Mucosa of rectum (tissue), 2 donors: ENCODE measurements at regions not wholly inside any gene's neighbourhood (a gene's known extent, or its start where the extent isn't known, plus 50 kb on each side); places are given as distances from the start of the nearest gene placed in this dataset.

Experiments
- H3K27ac ChIP-seq, 2 donors: one replicate each; pipeline ENCODE4 v1.7.0; 2013; ENCODE audit warnings: inconsistent platforms in 2 of 2, low read depth in 2 of 2, low read length in 2 of 2
- H3K27me3 ChIP-seq, 2 donors: one replicate each; pipeline ENCODE4 v1.7.0; 2013; ENCODE audit warnings: low read length in 2 of 2; ENCODE audit not compliant: control insufficient read depth in 2 of 2, insufficient read depth in 2 of 2
- H3K36me3 ChIP-seq, 2 donors: one replicate each; pipeline ENCODE4 v1.7.0; 2013; ENCODE audit warnings: low read length in 2 of 2; ENCODE audit not compliant: control insufficient read depth in 2 of 2, insufficient read depth in 2 of 2
- H3K4me1 ChIP-seq, 2 donors: one replicate each; pipeline ENCODE4 v1.7.0; 2013; ENCODE audit warnings: low read length in 2 of 2, mild to moderate bottlenecking in 1 of 2; ENCODE audit not compliant: control insufficient read depth in 2 of 2, insufficient read depth in 2 of 2
- H3K4me3 ChIP-seq, 2 donors: one replicate each; pipeline ENCODE4 v1.7.0; 2013; ENCODE audit warnings: low read length in 2 of 2
- H3K9ac ChIP-seq, 2 donors: one replicate each; pipeline ENCODE4 v1.7.0; 2013; ENCODE audit warnings: low read length in 2 of 2, low read depth in 1 of 2, mild to moderate bottlenecking in 1 of 2
- H3K9me3 ChIP-seq, 2 donors: one replicate each; pipeline ENCODE4 v1.7.0; 2013; ENCODE audit warnings: low read length in 2 of 2; ENCODE audit not compliant: control insufficient read depth in 2 of 2
- donor health status: healthy.
- donor health status: Normal muscosa, but diverticular disease.

DNA sequence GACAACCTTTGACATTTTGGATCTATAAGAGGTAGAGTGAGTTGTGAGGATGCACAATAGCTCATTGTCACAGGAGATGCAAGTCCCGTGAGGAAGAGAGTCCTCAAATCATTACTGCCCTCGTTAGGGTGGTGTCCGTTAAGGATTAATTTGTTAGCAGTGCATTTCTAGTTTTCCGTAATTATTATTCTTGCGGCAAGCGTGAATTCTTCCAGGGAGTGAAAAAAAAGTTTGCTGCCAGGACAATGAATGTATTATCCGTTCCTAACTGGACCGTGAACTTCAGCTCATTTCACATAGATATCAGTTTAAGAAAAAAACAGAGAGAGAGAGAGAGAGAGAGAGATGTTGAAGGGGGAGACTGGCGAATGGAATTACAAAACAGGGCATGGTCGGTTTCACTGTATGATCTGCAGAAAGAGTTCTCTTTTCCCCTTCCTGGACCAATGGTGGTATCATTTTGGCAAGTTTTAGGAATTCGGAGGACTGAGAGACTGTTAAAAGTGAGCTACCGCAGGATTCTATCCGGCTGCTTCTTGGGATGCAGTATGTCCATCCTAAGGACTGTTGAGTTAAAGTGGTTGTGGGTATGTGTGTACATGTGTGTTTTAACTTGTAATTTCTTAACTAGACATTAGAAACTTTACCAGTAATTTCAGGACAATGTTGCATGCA, 216.0 kb upstream of the NFIA start:
- Histone ChIP-seq H3K27ac (peak overlapping the region in 1 of 2 donors; percentile 4), H3K36me3 (no peaks in the 10 kb centered on the region), H3K4me1 (peaks cover 0 to 8% of the 10 kb centered on the region in 2 donors), H3K27me3 (no peaks in the 10 kb centered on the region), H3K9me3 (no peaks in the 10 kb centered on the region), H3K4me3 (no peak overlapping the region), H3K9ac (peak overlapping the region in 1 of 2 donors; percentile 18)

DNA sequence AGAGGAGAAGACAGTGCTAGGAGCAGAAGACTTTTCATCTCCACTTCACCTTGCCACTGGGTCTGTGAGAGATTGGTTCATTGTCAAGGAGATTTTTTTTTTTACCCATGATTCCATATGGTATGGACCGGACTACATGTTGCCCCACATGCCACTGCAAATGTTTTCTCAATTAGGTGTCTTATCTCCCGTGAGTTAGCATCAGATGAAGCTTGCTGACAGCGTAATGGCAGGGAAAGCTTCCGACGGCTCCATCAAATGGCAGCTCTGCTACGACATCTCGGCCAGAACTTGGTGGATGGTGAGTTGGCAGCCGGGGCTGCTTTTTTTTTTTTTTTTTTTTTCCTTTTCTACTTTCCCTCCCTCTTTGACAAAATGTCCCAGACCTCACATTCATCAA, 217.2 kb upstream of the NFIA start:
- H3K27me3 ChIP-seq = no peaks in the 10 kb centered on the region
- peaks cover 0 to 8% of the 10 kb centered on the region in 2 donors for H3K4me1 ChIP-seq
- H3K9me3 ChIP-seq = no peaks in the 10 kb centered on the region
- no peaks in the 10 kb centered on the region for H3K36me3 ChIP-seq
- no peak overlapping the region for H3K9ac ChIP-seq
- no peak overlapping the region for H3K4me3 ChIP-seq
- H3K27ac ChIP-seq = no peak overlapping the region

DNA sequence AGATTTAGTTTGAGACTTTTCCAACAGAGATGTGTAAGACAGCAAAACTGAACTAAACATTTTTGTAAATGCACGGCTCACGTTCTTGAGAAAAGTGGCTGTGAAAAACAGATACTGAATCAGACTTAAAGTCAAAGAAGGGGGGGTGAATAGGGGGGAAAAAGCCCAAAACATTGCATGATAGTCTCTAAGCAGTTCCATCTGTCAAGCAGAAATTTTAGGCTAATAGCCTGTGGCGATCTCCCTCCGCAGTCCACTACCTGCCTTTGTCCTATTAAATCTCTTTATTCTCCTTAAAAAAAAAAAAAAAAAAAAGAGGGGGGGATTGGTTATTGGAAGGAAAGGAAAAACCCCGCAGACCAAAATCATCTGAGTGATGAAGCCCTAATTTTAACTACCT, 217.6 kb upstream of the NFIA start:
- H3K9ac ChIP-seq = no peak overlapping the region
- H3K36me3 ChIP-seq = no peaks in the 10 kb centered on the region
- peaks cover 0 to 8% of the 10 kb centered on the region in 2 donors for H3K4me1 ChIP-seq
- no peaks in the 10 kb centered on the region for H3K9me3 ChIP-seq
- no peak overlapping the region for H3K4me3 ChIP-seq
- no peak overlapping the region for H3K27ac ChIP-seq
- H3K27me3 ChIP-seq = no peaks in the 10 kb centered on the region

DNA sequence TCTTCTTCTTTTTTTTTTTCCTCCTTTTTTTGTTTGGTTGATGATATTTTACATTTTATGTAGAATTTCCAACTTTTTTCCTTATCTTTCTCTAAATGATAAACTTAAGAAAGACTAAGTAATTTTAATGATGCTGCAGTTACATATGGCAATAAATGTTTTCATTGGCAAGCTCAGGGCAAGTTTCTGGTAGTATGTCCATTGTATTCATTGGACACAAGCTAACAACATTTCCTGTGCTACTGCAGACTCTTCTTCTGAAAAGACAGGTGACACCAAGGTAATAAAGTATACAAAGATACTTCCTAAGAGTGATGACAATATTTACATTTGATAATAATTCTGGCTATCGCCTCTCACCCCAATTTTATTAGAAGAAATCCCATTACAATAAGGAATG, 219.2 kb upstream of the NFIA start:
- peaks cover 0 to 8% of the 10 kb centered on the region in 2 donors for H3K4me1 ChIP-seq
- no peaks in the 10 kb centered on the region for H3K9me3 ChIP-seq
- H3K27me3 ChIP-seq = no peaks in the 10 kb centered on the region
- H3K36me3 ChIP-seq = no peaks in the 10 kb centered on the region
- H3K4me3 ChIP-seq = no peak overlapping the region
- H3K9ac ChIP-seq = no peak overlapping the region
- no peak overlapping the region for H3K27ac ChIP-seq

DNA sequence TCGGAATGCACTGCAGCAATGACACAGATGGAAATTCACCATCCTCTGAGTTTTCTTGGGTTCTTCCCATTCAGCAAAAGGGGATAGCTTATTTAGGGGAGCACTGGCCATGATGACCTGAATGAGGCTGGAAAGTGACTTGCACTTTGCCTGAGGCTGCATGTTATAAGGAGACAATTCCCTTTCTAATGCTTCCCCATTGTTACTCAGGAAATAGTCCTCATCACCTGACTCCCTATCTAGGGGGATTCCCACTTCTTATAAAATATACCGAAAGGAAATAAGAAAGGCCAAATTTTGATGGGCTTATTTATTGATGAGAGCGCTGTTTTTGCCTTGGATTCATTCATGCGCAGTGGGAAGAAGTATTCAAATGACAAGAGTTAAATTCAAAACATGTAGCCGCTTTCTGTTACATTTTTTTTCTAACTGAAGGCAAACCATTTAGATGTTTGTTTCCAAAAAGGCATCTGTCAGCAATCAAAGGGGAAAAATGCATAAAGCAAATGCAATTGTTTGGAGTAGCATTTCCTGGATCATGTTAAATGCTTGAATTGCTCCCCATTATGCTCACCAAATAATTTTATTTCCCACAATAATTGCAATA, 220.3 kb upstream of the NFIA start:
- Histone ChIP-seq H3K9ac (no peak overlapping the region), H3K27ac (no peak overlapping the region), H3K27me3 (no peaks in the 10 kb centered on the region), H3K4me1 (peaks cover 0 to 8% of the 10 kb centered on the region in 2 donors), H3K4me3 (no peak overlapping the region), H3K9me3 (no peaks in the 10 kb centered on the region), H3K36me3 (no peaks in the 10 kb centered on the region)

DNA sequence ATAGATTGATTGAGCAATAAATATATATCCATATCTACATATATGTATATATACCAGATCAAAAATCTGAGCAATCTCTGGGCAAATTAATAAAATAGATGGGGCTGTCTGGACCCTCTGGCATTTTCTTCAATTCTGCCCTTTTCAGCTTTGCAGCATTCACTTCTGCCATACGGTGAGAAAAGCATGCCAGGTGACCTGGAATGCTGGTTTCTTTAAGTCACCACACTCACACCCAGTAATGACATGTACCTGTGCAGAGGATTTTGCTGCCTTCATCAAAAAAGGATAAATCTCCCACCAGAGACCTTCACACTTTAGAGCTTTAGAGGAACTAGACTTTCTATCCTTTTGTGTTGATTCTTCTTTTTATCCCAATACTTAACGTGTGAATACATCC, 223.2 kb upstream of the NFIA start:
- no peaks in the 10 kb centered on the region for H3K4me1 ChIP-seq
- no peaks in the 10 kb centered on the region for H3K36me3 ChIP-seq
- H3K27me3 ChIP-seq = no peaks in the 10 kb centered on the region
- H3K9me3 ChIP-seq = no peaks in the 10 kb centered on the region
- no peak overlapping the region for H3K27ac ChIP-seq
- H3K4me3 ChIP-seq = no peak overlapping the region
- H3K9ac ChIP-seq = no peak overlapping the region

DNA sequence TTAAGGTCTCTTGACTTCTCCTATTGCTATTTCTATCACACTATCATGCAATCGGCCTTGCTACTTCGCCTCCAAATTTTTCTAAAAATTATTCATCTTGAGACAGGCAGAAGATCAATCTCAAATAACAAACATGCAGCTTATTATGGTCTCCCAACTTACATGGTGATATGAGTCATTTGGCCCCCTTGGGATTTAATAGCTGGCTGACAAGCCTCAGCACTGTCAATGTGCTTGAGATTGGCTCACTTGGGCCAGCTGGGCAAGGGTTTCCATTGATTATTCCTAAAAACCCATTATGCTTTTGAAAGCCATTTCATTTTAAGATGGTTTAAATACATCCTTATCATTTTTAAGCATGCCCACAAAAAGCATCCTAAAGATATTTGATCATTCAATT, 224.5 kb upstream of the NFIA start:
- Histone ChIP-seq H3K36me3 (no peaks in the 10 kb centered on the region), H3K4me3 (no peak overlapping the region), H3K4me1 (no peaks in the 10 kb centered on the region), H3K9me3 (no peaks in the 10 kb centered on the region), H3K9ac (no peak overlapping the region), H3K27ac (no peak overlapping the region), H3K27me3 (no peaks in the 10 kb centered on the region)

DNA sequence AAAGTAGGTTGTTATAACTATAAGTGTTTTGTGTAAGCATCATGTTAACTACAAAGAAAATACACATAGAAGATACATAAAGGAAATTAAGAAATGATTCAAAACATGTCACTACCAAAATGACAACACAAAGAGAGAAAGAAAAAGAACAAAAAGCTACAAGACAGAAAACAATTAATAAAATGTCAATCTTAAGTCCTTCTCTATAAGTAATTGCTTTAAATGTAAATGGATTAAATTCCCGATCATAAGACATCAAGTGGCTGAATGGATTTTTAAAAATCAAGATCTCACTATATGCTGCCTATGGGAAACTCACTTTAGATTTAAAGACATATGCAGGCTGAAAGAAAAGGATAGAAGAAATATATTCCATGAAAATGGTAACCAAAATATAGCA, 232.3 kb upstream of the NFIA start:
- Histone ChIP-seq H3K36me3 (no peaks in the 10 kb centered on the region), H3K27me3 (no peaks in the 10 kb centered on the region), H3K9me3 (no peaks in the 10 kb centered on the region), H3K4me1 (no peaks in the 10 kb centered on the region), H3K4me3 (no peak overlapping the region), H3K27ac (no peak overlapping the region), H3K9ac (no peak overlapping the region)

DNA sequence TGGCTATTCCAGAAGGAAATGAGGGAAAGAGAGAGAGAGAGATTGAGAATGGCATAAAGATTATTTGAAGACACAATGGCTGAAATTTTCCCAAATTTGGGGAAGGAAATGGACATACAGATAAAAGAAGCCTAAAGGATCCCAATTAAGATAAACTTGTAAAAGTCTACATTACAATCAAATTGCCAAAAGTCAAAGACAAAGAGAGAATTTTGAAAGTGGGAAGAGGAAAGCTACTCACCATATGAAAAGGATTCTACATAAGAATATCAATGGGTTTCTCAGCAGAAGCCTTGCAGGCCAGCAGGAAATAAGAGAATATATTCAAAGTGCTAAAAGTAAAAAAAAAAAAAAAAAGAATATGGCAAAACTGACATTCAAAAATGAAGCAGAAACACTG, 233.0 kb upstream of the NFIA start:
- Histone ChIP-seq H3K4me3 (no peak overlapping the region), H3K27ac (no peak overlapping the region), H3K4me1 (no peaks in the 10 kb centered on the region), H3K9ac (no peak overlapping the region), H3K27me3 (no peaks in the 10 kb centered on the region), H3K36me3 (no peaks in the 10 kb centered on the region), H3K9me3 (no peaks in the 10 kb centered on the region)

DNA sequence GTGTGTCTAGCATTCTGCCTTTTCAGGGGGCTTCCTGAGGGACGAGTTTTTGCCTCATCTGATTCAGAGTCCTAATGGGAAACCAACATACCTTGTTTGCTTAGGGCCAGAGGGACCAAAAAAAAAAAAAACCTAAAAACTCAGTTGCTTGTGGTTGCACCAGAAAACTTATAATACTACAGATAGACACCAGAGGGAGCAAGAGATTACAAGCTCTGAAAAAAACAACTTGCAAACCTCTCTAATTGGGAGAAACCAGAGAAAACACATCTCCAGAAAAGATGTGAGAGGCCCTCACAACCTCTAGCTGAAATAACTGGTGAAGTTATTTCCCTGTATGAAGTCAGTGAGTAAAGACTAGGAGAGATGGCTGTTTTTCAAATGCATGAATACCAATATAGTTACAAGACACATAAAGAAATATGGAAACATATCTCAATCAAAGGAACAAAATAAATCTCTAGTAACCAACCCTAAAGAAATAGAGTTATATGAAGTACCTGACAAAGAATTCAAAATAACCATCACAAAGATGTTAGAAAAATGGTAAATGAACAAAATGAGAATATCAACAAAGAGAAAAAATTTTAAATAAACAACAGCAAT, 233.7 kb upstream of the NFIA start:
- no peaks in the 10 kb centered on the region for H3K9me3 ChIP-seq
- H3K36me3 ChIP-seq = no peaks in the 10 kb centered on the region
- H3K4me1 ChIP-seq = no peaks in the 10 kb centered on the region
- no peak overlapping the region for H3K4me3 ChIP-seq
- no peaks in the 10 kb centered on the region for H3K27me3 ChIP-seq
- H3K27ac ChIP-seq = no peak overlapping the region
- H3K9ac ChIP-seq = no peak overlapping the region
